HG03025 (cell line): ENCODE measurements at regions not wholly inside any gene's neighbourhood (a gene's known extent, or its start where the extent isn't known, plus 50 kb on each side); places are given as distances from the start of the nearest gene placed in this dataset.
A peak's percentile ranks its signal among the peaks of the same experiment; 100 is the strongest.

Experiments
- ATAC-seq: cut with Tn5 transposase; IDR thresholded peaks from one replicate; pipeline ENCODE4 v1.9.1; 2021; ENCODE audit warnings: mild to moderate bottlenecking, moderate library complexity; ENCODE audit not compliant: unreplicated experiment, low FRiP score

DNA sequence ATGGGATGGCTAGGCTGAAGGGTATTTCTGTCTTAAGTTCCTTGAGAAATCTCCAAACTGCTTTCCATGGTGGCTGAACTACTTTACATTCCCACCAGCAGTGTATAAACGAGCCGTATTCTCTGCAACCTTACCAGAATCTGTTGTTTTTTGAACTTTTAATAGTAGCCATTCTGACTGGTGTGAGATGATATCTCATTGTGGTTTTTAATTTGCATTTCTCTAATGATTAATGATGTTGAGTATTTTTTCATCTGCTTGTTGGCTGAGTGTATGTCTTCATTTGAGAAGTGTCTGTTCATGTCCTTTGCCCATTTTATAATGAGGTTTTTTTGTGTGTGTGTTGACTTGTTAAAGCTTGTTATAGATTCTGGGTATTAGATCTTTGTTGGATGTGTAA lies 226.8 kb upstream of the IGFBP3 start:
- no peak for ATAC-seq

DNA sequence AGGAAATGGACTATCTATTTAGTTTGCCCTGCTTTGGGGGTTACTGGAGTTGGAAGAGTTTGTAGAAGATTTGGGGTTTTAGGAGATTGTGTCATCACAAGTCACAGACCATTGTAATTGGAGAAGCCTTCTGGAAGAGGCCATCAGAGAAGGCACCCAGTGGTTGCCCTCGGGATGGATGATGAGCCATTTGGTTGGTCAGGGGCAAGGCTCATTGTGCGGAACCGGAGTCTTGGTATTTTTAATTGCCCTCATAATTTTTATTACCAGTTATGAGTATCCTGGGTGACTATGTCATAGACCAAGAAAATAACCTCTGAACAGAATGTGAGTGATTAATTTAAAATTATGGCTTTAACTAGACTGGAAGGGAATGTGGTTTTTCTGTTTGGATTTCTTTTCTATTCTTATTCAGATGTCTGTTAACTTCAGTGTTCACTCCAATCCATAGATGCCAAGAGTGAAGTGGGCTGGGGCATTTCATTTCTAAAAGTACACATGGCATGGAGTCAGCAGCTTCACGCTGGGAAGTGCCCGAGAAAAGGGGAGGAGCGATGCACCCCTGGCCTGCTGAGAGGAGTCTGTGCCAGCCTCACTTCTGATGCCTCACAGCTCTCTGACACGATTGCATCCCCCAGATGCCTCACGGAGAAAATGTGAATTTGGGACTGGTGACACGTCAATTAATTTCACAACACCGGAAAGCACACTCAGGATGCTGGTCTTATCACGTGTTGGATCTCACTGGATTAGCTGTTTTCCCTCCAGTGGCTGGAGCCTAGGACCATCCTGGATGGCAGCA lies 225.6 kb upstream of the IGFBP3 start:
- no peak for ATAC-seq

DNA sequence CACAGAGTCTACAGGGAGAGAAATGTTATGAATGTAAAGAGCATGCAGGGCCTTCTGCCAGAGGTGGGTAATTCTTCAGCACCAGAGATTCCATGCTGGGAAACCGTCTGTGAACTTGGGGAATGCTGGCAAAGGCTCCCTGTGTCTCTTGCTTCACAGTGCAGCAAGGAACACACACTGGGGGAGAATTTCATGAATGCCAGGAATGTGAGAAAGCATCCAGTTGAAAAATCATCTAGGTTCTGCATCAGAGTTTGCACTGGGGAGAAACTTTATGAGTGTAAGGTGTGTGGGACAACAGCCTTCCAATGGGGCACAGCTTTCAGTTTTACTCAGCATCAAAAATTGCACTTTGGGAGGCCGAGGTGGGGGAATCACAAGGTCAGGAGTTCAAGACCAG lies 224.3 kb upstream of the IGFBP3 start:
- ATAC-seq: no peak

DNA sequence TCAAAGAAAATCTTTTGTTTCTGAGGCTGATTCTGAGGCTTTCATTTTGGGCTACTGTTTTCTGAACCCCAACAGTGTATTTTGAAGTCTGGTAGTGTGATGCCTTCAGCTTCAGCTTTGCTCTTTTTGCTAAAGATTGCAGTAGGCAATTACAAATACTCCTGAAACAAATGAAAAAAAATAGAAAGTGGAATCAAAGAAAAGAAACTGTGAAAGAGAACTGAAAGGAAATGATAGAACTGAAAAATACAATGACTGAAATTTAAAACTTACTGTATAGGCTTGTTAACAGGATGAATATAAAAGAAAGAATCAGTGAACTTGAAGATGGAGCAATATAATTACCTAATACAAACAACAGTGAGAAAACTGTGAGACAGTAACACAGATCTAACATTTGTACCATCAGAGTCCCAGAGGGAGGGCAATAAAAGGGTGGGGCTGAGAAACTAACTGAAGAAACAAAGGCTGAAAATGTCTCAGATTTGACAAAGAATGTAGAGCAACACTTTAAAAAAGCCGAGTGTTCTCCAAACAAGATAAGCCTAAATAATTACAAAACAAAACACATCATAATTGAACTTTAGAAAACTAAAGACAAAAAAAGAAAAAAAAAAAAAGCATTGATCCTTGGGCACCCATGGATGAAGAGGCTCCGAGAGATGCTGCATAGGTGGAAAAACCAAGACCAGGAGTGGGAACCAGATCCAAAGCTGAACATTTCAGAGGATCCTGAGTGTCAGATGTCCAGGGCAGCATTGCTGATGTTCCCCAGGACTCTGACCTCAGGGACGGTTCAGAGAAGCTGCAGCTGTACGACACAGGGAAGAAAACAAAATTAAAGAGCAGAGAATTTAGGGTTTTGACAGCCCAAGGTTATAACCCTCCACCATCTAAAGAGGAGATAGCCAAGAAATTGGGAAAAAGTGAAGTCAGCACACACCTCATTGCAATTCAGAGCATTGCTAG lies 223.2 kb upstream of the IGFBP3 start:
- ATAC-seq: no peak

DNA sequence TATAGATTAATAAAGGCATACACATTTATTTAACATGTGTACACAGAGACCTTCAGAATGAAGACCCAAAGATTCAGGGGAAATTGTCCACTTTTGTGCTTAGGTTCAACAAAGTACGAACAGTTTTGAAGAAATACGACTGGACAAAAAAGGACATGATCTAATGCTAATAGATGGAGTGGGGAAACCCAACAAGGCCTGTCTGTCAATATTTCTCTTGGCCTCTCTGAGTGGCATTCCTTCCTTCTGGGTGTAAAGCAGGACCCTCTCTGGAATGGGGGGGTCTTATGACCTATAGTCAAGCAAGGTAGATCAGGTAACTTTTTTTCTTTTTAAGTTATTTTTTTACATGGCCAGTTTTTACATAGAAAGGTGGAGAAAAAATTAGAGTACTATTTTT lies 222.3 kb upstream of the IGFBP3 start:
- no peak for ATAC-seq

DNA sequence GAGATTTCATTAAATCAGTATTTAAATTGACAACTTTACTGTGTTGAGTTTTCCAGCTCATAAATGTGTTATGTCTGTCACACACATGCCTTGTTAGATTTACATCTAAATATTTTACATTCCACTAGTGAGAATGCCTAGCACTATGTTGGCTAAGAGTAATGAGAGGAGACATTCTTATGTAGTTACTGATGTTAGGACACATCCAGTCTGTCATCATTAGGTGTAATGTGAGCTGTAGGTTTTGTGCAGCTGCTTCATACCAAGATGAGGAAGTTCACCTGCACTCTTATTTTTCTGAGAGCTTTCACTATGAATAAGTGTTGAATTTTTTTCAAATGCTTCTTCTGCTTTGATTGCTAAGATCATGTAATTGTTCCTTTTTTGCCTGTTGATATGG lies 218.0 kb upstream of the IGFBP3 start:
- peak; percentile 63 for ATAC-seq

DNA sequence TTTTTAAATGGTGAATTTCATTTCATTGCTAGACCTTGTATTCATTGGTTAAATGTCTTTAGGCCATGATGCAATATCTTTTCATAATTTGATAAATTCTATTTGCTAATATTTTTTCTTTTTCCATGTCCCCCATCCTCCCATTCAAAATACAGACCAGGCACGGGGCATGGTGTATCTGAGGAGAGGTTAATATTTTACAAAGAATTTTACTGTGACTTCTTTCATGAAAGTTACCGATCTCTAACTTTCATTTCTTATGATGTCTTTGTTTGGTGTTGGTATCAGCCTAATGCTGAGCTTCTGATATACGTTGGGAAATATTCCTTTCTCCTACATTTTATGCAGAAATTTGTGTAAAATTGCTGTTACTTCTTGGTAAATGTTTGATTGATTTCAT lies 216.7 kb upstream of the IGFBP3 start:
- no peak for ATAC-seq

DNA sequence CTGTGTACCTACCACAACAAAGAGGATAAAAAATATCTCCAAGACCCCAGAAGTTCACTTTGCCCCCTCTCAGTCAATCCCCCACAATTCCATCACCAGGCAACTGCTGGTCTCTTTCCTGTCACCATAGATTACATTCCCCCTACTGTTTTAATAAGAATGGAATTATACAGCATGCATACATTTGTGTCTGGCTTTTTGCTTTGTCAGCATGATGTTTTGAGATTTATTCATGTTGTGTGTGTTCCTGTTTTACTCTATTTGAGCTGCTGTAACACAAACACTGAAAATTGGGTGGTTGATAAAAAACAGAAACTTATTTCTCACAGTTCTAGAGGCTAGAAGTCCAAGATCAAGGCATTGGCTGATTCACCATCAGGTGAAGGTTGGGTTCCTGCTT lies 214.5 kb upstream of the IGFBP3 start:
- no peak for ATAC-seq

DNA sequence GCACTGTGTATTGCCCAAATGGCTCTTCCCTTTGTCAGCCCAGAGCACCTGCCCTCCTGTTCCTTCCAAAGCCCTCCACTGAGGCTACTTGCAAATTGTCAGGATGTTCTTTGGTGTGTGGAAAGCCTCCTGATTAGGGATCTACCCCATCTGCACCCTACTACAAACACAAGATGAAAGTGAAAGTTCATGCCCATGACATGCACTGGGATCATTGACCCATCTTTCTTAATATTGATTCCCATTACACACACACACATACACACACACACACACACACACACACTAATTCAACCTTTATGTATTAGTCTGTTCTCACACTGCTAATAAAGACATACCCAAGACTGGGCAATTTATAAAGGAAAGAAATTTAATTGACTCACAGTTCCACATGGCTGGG lies 213.7 kb upstream of the IGFBP3 start:
- ATAC-seq: no peak

DNA sequence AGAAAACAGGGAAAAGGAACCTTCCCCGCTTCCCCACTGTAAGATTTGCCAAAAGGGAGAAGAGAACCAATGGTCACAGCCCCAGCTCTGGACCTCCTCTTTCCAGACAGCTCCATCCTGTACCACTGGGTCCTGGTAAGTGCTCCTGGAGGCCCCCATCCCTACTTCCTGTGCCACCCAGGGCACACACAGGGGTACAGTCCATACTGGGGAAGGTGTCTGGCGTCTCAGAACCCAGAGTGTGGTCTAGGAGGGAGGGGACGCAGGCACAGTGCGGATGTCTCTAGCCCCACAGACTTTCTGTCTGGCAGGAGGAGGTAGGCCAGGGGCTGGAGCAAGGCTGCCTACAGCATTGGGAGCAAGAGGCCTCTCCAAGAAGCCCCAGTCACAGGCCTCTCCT lies 213.3 kb upstream of the IGFBP3 start:
- ATAC-seq: no peak

DNA sequence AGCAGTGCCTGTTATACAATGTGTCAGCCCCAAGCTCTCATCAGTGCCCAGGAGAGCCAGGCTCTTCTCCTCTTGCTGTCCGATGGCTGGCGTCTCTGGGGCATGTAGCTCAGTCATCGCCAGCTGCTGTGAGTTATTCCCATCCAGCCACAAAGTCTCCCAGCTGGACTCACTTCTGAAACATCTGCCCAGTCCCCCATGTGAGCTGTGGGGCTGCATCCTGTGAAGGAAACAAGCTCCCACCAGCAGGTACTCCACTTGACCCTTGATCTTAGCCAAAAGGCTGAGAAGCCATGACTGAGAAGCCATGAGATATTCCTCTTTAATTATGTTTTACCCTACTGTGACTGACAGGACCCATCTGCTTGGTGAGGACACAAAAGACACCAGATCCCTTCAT lies 212.7 kb upstream of the IGFBP3 start:
- no peak for ATAC-seq

DNA sequence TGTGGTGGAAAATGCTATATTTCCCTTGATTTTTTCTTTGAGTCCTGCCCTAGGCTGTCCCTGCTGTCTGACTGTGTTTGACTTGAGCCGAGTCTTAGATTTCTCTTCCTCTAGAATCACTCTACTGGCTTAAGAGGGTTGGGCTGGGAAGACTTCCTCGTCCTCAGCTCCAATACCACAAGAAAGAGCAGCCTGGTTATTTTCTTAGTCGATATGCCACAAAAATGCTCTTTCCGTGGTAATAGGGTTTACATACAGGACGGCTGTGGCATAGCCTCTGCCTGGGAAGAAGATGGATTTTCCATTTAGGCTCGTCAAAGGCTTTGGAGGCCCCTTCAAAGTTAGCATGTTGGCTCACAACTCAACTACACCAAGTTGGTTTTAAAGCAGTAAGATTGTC lies 212.0 kb upstream of the IGFBP3 start:
- no peak for ATAC-seq

DNA sequence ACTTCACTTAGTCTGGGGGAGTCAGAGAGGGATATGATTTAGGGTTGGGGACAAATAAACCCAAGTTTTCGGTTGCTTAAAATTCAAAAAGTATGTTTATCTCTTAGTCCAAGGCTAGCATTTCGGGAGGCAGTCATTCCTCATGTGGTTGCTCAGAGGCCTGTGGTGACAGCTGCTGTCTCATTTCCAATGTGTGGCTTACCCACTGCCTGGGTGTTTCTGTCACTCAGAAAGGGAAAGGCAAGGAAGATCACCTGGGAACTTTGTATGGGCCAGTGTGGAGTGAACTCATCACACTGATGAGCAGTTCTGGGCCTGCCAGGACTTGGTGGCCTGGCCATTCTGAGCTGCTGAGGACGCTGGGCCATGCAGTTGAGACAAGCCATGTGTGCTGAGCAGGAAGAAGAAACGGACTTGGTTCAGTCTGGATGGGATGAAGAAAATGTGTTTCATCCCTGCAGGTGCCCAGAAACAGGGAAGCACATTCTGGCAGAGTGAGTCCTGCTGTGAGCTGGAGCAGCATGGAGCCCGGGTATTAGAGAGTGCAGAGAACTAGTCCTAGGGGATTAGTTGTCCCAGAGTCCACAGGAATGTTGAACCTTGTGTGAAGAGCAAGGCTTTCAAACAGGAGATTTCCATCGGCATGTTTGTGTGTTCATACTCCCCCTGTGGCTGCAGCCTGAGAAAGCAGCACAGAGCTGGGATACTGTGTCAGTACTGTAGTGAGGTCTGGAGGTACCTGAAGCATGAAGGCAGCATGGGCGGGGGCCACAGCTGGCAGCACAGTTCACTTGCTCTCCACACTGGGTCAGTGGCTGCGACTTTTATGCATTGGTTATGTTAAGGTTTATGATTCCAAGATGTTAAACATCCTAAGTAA lies 211.1 kb upstream of the IGFBP3 start:
- ATAC-seq: no peak

DNA sequence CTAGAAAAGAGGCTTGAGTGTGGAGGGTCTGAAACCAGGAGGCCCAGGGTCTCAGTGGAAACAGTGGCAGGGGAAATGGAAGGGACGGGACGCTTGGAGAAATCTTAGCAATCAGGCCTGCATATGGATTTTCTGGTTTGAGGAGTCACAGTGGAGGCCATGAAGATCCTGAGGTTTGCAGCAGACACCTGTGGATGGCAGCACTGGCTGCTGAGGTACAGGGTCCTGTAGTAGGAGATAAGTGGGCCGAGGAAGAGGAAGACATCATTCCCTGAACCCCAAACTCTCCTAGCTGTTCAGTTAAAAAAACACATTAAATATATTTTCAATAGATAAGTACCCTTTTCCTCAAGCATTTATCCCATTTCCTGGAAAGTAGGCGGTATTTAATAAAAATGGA lies 208.8 kb upstream of the IGFBP3 start:
- ATAC-seq: no peak

DNA sequence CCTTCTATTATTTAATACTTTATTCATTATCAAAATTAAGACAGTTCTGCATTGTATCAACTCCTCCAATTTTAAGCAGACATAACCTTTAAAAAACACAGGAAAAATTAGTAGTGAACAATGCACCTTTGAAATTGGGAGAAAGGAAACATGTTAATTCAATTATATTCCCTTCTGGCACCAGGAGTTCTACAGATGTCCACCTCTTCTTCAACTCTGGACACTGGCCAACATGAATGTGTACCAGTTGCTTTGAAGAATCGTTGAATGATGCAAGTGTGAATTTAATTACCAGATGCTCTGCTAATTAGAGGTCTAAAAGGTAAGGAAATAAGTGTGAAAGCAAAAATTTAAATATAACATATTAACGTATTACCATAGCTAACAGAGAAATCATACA lies 206.7 kb upstream of the IGFBP3 start:
- ATAC-seq: no peak

DNA sequence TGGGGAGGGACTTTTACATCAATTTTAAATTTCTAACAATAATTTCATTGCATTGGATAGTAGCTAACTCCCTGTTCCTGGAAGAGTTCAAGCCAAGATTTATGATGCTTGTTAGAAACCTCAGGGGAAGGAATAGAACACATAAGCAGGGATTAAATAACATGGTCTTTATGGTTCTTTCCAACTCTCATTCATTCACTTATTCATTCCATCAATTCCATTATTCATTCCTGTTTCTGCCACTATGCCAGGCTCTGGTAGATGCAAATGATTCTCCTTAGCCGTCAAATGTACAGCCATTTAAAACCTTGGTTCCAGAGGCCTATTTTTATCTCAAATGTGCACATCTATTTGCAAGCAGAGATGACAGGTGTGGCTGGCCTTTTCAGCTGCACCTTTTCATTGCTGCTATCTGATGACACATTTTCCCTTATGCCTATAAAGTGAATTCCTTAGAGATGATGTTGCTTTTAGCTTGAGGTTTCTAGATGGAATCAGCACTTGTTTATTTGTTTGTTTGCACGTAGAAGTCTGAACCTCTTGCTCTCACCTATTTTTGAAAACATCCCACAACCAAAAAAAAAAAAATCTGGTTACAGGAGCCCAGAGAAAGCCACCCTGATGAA lies 205.7 kb upstream of the IGFBP3 start:
- no peak for ATAC-seq

DNA sequence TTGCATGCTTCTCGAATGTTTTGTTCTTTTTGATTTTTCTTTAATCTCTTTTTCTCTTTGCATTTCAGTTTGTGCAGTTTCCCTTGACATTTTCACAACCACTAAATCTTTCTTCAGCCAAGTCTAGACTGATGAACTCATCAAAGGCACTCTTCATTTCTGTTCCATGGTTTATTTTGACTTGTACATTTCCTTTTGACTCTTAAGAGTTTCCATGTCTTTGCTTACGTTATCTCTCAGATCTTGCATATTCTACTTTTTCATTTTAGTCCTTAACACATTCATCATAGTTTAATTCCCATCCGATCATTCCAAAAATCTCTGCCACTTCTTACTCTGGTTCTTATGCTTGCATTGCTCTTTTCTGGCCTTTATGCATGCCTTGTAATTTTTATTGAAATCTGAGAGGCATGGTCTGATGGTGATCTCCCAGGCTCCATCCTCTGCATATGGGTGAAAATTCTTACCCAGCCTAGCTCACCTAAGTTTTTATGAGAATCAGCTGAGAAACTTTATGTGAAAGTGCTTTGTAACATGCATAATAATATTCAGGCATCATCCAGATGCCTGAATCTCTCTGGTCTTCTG lies 202.8 kb upstream of the IGFBP3 start:
- ATAC-seq: no peak

DNA sequence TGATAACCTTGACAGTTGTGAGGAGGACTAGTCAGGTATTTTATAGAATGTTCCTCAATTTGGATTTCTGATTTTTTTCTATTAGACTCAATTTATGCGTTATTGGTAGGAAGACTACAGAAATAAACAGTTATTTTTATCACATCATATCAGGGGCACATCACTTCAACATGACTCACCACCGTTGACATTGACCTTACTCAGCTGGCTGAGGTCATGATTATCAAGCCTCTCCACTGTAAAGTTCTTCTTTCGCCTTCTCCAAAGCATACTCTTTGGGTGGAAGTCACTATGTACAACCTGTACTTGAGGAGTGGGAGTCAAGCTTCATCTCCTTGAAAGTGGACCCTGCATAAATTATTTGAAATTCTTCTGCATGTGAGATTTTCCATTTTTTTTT lies 194.3 kb upstream of the IGFBP3 start:
- no peak for ATAC-seq

DNA sequence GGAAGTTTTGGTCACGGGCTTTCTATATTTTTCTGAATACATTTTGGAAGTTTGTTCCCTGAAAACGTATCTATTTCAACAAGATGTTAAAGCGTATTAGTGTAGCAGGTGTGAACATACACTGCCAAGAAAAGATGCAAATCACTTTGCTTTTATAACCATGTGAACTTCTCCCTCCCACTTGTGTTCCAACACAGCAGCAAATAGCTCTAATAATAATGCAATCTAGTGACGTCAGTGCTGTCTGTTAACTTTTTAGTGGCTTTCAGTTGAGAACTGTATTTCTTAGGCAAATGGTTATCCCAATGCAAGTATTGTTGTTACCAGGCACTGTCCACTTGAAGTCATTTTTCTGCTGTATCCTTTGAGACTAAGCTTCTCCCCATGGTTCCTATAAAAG lies 188.4 kb upstream of the IGFBP3 start:
- ATAC-seq: no peak

DNA sequence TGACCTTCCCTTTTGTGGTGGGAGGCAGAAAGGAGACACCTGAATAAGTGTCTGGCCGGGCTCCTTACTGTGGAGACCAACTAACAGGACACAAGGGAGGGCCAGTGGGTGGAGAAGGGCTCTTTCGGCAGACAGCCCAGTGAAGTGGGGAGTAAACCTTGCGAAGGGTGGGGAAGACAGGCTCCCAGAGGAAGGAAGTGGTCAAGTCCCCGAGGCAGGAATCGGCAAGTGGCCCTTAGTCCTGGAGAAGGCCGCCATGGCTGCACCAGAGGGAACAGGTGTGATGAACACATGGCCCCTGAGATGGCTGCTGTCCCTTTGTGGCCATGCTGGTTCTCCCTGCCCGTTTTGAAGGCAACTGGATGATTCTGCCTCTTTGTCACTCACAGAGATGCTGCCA lies 187.2 kb upstream of the IGFBP3 start:
- ATAC-seq: no peak
